Stimulated activated CD4-positive, alpha-beta T cell treated with anti-CD3 and anti-CD28 coated beads, TNF-alpha, amount 100 ng/mL, for 24 hours (primary cell): ENCODE measurements at regions not wholly inside any gene's neighbourhood (a gene's known extent, or its start where the extent isn't known, plus 50 kb on each side); places are given as distances from the start of the nearest gene placed in this dataset.

Source experiments
- DNase-seq, 3 experiments: peaks; one replicate each; pipeline ENCODE4 v3.0.0-alpha.2; 2020; ENCODE audit warnings: low read depth in 3 of 3

- no peak for DNase-seq
These were observed 158.3 kb upstream of the KAZN start for GRCh38 chr1:14440166-14440565.

DNA sequence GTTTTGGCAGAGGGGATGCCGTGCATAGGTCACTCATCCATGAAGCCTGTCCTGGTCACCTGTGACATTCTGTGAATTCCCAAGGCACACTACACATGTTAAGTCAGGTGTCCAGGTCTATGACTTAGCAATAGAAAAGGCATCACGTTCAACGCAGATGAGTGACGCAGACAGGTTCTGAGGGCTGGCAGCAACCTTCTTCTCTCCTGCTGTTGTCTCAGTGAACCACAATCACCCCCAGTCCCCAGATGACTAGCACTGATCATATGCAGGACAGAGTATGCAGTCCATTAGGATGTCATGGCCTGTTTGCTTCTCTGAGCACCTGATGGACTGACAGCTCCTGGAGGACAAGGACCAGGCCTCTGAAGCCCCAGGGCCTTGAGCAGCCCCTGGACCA is 157.8 kb upstream of the KAZN start:
- DNase-seq, result no peak

DNA sequence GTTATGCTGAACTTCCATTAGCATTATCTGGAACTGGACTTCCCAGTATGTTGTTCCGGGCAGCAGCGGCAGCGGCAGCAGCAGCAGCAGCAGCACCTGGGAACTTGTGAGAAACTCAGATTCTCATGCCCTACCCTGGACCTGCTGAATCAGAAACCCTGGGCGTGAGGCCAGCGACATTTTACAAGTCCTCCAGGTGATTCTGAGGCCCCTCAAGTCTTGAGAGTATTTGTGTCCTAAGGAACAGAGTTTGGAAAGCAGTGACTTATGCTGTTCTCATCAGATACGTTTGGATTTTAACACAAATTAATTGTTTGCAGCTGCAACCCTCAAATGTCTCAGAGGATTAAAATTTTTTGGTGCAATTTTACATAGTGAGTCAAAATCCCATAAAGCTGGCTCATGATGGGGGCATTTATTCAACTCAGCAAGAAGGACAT is 157.2 kb upstream of the KAZN start:
- no peak for DNase-seq

GRCh38 chr1:14442669-14443068 is 155.8 kb upstream of the KAZN start:
- DNase-seq, result no peak

- no peak for DNase-seq
These were observed 155.2 kb upstream of the KAZN start for GRCh38 chr1:14443164-14443787.

DNA sequence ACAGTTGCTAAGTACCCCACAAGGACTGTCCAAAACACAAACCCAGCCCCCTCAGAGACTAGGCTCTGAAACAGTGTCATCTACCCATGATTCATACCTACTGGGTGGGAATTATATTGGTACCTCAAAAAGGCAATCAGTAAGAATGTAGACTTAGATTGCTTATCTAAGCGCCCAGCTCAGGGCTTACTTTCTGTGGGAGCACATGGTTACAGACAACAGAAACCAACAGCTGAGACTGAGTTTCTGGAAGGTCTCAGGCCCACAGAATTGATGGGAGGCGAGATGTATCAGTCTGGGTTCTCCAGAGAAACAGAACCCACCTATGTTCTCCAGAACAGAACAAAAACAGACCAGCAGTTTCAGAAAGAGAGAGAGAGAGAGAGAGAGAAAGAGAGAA is 147.3 kb upstream of the KAZN start:
- no peak for DNase-seq

DNA sequence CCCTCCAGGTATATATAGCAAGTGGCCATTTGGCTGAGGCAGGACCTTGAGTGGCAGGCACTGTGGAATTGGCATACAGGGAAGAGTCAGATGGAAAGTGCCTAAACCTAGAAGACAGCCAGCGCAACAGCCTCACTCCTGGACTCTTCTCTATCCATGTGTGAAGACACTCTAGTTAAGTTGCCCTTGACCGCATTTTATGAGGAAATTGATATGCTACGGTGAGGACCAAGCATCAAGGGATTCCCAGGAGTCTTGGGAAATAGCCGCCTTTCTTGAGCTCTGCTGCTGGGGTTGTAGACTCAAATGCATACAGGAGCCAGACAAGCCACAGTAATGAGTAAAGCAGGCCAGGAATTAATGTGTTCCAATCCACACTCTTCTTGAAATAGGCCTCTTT is 145.9 kb upstream of the KAZN start:
- DNase-seq, result no peak

DNA sequence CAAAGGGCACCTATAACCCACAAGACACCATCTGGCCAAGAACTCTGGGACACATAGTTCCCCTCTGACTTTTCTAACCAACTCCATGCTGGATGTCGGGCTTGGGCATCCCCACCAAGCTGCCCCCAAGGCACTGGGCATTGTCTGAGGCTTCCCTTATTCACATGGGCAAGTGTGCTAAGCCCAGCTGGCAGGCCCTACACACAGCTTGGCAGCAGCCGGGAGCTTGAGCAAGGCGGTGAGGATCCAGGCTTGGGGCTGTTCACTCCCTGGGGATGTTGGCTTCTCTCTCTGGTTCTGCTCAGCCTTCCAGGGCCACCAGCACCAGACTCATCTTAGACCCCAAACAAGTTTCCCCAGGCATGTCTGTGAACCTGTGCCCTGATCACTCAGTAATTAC is 138.3 kb upstream of the KAZN start:
- no peak for DNase-seq

- no peak for DNase-seq
These were observed 135.6 kb upstream of the KAZN start for GRCh38 chr1:14462851-14463250.

DNA sequence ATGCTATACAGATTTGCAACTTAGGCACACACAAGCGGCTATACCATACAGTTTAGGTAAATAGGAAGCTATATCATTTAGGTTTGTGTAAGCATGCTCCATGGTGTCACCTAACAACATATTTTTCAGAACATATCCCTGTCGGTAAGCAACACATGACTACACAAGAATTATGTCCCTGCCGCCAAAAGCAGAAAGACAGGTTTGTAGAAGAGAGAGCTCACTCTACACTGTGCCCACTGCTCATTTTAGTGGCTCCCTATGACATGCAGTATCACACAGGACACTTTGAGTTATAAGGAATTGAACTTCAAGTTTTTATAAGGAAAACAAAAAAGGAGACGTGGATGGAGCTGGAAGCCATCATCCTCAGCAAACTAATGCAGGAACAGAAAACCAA is 132.5 kb upstream of the KAZN start:
- no peak for DNase-seq

- no peak for DNase-seq
These were observed 131.4 kb upstream of the KAZN start for GRCh38 chr1:14467112-14467511.

GRCh38 chr1:14468751-14469150 is 129.7 kb upstream of the KAZN start:
- DNase-seq, result no peak

DNA sequence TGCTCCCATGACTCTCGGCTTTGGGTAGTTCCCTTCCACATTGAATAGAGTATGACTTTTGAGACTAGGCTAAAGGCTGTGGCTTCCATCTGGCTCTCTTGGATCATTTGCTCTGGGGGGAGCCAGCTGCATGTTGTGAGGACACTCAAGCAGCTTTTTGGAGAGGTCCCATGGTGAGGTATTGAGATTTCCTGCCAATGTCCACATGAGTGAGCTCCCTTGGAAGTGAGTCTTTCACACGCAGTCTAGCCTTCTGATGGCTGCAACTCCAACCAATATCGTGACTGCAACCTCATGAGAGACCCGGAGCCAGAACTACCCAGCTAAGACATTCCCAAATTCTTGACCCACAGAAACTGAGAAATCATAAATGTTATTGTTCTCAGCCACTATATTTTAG is 127.7 kb upstream of the KAZN start:
- DNase-seq, result no peak

GRCh38 chr1:14474856-14475255 is 123.6 kb upstream of the KAZN start:
- no peak for DNase-seq

GRCh38 chr1:14476170-14476955 is 122.1 kb upstream of the KAZN start:
- DNase-seq, result no peak

GRCh38 chr1:14478120-14478519 is 120.4 kb upstream of the KAZN start:
- no peak for DNase-seq

DNA sequence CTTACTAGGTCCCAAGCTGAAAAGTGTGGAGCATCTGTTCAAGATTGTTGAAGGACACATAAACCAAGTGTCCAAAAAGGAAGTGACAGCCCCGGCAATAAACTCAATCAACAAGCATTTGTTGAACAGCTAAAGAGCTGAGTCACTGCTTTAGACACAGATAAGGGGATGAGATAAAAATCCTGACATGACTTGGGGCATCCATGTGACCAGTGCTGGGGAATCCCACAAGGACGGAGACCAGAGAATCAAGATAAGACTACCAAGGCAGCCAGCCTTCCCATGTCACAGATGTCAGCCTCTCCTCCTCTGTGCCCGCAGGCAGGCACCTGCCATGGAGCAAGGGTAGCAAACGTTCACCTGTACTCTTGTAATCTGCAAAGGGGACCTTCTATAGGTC is 118.6 kb upstream of the KAZN start:
- no peak for DNase-seq

DNA sequence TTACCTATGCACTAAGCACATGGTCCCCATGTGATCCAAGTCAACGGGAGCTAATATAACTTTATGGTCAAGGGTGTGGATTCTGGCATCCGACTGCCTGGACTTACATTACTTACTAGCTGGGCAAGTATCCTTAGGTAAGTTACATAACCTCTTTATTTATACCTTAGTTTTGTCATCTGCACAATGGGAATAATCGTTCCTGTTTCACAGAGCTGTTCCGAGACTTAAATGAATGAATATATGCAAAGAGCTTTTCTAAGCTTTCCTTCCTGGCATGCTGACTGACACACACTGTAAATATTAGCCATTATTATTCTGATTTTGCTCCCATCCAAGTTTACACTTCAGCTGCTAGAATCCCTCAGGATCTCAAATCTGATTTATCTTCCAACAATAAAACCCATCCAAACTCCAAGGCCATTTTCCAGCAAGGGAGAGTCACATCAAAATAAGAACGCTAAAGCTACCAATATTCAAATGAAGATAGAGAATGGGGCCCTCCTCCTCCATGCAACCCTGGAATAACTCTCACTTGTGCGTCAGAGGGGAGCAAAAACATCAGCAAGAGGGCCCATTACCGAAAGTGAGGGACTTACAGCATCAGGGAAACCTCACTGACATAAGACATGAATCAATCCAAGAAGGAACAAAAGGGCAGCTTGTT is 115.6 kb upstream of the KAZN start:
- no peak for DNase-seq

DNA sequence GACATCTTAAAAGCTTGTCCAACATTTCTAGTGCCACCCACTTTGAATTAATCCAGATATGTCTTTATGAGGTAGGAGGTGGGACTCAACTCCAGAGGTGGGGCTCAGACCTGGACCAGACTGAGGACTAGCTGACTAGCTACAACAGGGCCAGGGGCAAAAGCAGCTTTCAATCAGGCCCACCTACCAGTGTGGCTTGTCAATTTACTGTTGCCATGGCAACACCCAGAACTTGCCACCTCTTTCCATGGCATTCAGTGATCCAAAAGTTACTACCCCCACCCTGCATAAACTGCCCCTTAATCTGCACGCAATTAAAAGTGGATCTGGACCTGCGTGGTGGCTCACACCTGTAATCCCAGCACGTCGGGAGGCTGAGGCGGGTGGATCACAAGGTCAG is 113.2 kb upstream of the KAZN start:
- DNase-seq, result no peak

- DNase-seq, result no peak
These were observed 111.9 kb upstream of the KAZN start for GRCh38 chr1:14486401-14487201.

DNA sequence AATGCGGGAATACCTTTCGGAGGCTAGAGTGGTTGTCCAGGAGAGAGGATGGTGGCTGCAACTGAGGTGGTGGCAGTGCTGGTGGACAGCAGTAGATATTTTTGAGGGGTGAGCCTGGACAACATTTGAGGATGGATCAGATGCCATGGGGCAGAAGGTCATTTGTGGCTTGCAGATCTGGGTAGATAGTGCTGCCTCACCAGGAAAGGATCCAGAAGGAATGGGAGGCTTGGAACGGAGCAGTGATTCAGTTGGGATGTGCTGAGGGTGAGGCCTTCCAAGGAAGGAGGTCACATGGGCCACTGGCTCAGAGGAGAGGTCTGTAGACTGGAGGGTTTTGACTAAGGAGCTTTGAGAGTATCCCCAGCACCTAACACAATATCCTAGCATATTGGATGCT is 110.8 kb upstream of the KAZN start:
- no peak for DNase-seq

- no peak for DNase-seq
These were observed 103.6 kb upstream of the KAZN start for GRCh38 chr1:14494911-14495310.
